Adrenal gland (tissue), 5 donors: ENCODE measurements at regions not wholly inside any gene's neighbourhood (a gene's known extent, or its start where the extent isn't known, plus 50 kb on each side); places are given as distances from the start of the nearest gene placed in this dataset.

Experiments used
- POLR2A ChIP-seq, 2 donors: fragments of 450-650 bp; IDR thresholded peaks; one replicate each; pipeline ENCODE4 v1.6.1; 2017; ENCODE audit warnings: antibody characterized with exemption in 2 of 2, mild to moderate bottlenecking in 2 of 2, moderate library complexity in 1 of 2
- TF ChIP-seq, protein P1 (sequence below), 6 experiments: fragments of 450-650 bp in 4 of 6; fragments of 200-600 bp in 2 of 6; sonication (generic) in 1 of 6; IDR thresholded peaks; 1 replicate in 5 of 6; 2 replicates in 1 of 6; pipeline versions ENCODE4 v1.5.1 to v1.8.0; 2016 to 2021; ENCODE audit warnings: antibody characterized with exemption in 6 of 6, mild to moderate bottlenecking in 2 of 6, moderate library complexity in 1 of 6
- donor health status: DM: no; HTN: no; CAD: no.

DNA sequence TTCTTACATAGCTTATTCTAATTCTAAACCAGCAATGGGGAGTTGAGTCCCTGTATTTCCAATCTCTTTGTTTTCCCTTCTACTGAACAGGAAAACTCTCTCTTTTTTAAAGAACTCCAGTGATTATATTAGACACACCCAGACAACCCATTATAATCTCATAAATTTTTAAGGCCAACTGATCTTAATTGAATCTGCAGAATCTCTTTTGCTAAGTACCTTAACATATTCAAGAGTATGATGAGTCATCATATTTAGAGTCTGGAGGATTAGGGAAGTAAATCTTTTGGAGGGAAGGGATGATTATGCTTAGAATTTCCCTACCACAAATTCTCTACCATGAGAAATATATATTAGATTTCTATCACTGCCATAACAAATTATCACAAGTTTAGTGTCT, 705.1 kb downstream of the CENPC start:
- TF ChIP-seq, protein P1, sequence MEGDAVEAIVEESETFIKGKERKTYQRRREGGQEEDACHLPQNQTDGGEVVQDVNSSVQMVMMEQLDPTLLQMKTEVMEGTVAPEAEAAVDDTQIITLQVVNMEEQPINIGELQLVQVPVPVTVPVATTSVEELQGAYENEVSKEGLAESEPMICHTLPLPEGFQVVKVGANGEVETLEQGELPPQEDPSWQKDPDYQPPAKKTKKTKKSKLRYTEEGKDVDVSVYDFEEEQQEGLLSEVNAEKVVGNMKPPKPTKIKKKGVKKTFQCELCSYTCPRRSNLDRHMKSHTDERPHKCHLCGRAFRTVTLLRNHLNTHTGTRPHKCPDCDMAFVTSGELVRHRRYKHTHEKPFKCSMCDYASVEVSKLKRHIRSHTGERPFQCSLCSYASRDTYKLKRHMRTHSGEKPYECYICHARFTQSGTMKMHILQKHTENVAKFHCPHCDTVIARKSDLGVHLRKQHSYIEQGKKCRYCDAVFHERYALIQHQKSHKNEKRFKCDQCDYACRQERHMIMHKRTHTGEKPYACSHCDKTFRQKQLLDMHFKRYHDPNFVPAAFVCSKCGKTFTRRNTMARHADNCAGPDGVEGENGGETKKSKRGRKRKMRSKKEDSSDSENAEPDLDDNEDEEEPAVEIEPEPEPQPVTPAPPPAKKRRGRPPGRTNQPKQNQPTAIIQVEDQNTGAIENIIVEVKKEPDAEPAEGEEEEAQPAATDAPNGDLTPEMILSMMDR (IDR thresholded peaks at IDR 0.05) = no peak
- TF ChIP-seq POLR2A (IDR thresholded peaks at IDR 0.05) = no peak
